GM12873 (cell line): ENCODE measurements at regions not wholly inside any gene's neighbourhood (a gene's known extent, or its start where the extent isn't known, plus 50 kb on each side); places are given as distances from the start of the nearest gene placed in this dataset.

Experiments used
- TF ChIP-seq, protein P1 (sequence below): IDR thresholded peaks from 2 replicates; pipeline ENCODE4 v1.5.1; 2012; ENCODE audit warnings: low read depth, mild to moderate bottlenecking, moderate library complexity, low read length, control low read depth; ENCODE audit not compliant: insufficient read depth; ENCODE audit errors: missing control alignments

DNA sequence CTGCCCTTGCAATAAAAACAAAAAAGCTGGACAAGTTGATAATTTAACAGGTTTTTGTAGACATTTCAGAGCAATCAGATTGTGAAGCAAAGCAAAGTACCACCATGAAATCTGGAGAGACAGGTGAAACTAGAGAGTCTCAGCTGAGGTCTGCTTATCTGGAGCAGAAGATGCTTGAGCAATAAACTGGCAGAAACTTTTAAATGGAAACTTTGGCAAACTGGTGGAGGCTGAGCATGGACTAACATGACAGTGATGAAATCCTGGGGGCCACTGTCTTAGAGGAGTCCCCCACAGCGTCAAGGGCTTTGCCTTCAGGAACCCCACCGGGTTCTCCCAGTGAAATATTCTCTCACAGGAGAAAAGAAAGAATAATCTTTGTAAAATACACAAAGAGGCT, 416.3 kb upstream of the B3GALT2 start:
- TF ChIP-seq, protein P1, sequence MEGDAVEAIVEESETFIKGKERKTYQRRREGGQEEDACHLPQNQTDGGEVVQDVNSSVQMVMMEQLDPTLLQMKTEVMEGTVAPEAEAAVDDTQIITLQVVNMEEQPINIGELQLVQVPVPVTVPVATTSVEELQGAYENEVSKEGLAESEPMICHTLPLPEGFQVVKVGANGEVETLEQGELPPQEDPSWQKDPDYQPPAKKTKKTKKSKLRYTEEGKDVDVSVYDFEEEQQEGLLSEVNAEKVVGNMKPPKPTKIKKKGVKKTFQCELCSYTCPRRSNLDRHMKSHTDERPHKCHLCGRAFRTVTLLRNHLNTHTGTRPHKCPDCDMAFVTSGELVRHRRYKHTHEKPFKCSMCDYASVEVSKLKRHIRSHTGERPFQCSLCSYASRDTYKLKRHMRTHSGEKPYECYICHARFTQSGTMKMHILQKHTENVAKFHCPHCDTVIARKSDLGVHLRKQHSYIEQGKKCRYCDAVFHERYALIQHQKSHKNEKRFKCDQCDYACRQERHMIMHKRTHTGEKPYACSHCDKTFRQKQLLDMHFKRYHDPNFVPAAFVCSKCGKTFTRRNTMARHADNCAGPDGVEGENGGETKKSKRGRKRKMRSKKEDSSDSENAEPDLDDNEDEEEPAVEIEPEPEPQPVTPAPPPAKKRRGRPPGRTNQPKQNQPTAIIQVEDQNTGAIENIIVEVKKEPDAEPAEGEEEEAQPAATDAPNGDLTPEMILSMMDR = no peak

DNA sequence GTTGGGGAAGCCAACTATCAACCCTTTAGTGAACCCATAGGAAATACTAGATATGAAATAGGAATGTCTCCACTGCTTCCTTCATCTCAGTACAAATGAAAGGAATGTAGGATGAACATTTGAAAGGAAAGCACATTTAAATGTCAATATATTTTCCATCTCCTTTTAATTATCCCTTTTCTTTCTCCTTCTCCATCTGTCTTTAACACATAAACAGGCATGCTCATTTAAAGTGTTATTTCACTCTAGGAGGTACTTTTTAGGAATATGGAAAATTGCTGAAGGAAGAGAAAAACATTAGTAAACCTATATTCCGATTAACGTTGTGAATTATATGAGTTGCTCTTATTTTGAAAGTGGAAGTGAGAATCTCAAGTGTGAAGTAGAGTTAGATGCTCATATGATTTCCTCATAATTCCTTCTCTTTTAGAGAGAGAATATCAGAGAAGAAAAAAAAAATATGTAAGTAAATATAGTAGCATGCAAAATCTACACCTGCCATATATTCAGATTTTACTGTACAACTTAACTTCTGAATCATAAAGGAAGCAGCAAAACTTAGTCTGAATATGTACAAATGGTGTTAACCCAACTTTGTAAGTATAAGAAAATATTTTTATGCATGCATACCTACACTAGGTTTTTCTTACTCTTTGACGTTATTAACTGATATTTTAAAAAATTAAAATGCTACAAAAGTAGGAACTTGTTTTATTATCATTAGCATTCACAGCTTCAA, 406.9 kb upstream of the B3GALT2 start:
- TF ChIP-seq, protein P1 = no peak

DNA sequence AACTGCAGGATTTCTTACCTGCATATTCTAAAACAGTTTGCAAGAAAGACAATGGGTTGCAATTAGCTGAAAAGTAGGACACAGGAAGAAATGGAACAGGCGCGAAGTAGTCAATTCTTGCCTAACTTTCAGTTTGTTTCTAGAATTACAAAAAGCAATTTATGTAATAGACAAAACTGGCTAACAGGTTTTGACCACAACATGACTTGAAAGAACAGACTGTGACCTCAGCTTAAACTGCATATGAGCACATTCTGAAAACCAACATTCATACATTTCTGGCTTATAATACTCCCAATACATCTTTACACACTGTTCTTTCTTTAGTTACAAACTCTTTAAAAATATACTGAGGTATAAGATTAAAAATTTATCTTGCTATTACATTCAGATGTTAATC, 405.9 kb upstream of the B3GALT2 start:
- TF ChIP-seq, protein P1 = no peak

DNA sequence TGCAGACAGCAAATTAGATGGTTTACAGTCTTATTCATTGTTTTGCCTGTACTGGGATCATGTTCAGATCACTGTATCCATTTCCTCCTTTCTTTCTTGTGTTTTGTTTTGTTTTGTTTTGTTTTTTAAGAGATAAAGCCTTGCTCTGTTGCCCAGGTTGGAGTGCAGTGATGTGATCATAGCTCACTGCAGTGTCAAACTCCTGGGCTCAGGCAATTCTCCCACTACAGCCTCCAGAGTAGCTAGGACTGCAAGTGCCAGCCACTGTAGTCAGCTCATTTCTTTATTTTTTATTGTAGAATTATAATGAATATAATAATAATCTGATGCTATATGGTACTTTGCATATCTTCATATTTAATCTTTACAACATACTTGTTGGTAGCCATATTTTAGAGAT, 403.7 kb upstream of the B3GALT2 start:
- TF ChIP-seq, protein P1 = no peak

DNA sequence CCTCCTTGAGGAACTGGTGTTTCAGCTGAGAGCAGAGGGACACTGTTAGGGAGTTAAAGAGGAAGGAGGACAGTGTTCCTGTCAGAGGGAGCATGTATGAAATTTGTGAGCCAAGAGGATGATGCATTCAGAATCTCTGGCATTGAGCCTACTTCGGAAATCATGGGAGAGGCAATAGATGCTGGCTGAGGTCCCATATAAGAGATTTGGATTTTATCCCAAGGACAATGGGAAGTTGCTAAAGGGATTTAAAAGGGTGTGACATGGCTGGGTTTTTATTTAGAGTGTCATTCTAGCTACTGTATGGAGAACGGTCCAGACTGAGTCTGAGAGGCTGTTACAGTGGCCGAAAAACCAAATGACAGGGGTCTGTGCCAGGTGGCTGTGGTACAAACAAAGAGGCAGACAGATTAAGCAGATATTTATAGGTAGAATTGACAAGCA, 403.2 kb upstream of the B3GALT2 start:
- TF ChIP-seq, protein P1 = no peak

DNA sequence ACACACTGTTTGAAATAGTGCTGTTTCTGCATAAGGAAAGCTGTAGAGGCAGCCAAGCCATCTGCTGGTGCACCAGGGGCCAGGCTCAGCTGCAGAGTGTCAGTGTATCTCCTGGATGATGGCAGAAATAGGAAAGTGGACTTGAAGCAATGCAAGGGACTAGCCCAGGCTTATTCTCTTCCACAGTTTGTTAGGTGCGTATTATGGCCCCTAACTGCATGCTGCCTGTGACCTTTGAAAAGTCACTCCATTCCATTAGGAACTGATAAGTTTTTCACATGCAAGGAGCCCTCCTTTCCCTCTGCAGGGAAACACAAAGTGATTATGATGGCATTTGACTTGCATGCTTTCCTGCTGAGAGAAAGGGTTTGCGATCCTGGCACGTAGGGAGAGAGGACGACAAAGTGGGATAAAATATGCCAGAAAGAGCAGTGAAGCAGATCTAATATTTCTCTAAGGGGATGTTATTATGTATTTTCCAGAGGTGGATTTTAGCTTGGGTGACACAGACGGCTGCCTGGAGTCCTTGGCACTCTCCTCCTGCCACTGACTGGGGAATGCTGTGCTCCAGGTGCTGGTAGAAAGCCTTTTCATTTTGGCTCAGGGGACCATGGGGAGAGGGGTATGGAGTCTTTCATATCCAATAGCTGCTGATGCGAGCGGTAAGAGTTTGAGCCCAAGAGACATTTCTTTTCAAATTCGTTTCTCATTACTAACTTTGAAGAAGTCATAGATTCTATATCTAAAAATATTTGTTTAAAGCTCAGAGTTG, 402.1 kb upstream of the B3GALT2 start:
- TF ChIP-seq, protein P1 = no peak

DNA sequence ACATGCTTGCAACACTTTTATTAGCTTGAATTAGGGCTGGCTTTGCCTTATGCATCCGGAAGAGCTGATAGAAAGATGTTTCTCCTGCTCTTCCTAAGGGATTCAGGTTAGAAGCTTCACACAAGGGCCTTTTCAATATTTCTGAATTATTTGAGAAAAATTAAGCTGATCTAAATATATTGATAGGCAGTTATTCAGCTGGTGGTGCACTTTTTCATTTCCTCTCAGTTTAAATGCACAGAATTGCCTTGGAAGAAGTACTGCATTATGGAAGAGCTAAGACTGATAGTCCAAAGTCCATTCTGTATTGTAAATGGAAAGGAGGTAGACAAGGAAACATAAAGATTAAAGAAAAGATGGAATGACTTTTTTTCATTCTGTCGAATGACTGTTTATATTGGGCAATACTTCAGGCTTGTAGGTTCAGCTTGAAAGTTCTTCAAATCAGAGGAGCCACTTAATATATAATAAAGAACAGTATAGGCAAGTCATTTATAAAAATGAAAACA, 398.4 kb upstream of the B3GALT2 start:
- TF ChIP-seq, protein P1 = no peak
